Fibroblast of peridontal ligament (primary cell): ENCODE measurements at regions not wholly inside any gene's neighbourhood (a gene's known extent, or its start where the extent isn't known, plus 50 kb on each side); places are given as distances from the start of the nearest gene placed in this dataset.
A peak's percentile ranks its signal among the peaks of the same experiment; 100 is the strongest.
"Not testable (repeated sequence)": the region's sequence is repeated elsewhere in the genome, so short reads cannot be mapped to it uniquely, and the experiment has no call there.

Experiments used
- DNase-seq: peaks from one replicate; pipeline ENCODE4 v3.0.0-alpha.2; 2010; ENCODE audit errors: extremely low read depth

DNA sequence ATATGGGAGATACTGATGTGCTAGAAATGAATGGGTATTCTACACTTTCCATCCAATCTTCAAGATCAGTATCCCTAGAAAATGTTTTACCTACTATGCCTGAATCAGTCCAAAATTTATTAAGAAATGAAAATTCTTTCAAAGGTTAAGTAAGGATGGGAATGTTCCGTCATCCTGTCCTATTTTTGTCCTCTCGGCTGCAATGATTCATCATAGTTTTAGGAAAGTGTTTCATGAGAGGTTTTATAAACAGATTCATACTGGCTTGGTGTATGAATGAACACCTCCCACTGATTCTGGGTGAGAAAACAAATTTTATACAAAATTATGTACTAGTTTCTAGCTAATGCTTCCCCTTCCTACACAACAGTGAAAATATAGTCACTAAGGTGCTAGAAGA is 504.6 kb upstream of the NR5A2 start:
- peak; percentile 2 for DNase-seq

DNA sequence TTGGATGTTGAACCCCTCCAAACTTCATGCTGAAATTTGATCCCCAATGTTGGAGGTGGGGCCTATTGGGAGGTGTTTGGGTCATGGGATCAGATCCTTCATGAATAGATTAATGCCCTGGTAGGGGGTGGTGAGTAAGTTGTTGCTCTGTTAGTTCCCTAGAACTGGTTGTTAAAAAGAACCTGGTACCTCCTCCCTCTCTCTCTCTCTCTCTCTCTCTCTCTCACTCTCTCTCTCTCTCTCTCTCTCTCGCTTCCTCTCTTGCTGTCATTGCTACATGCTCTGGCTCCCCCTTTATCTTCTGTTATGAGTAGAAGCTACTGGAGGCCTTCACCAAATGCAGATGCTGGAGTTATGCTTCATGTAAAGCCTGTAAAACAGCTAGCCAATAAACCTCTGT is 498.2 kb upstream of the NR5A2 start:
- DNase-seq = no peak

DNA sequence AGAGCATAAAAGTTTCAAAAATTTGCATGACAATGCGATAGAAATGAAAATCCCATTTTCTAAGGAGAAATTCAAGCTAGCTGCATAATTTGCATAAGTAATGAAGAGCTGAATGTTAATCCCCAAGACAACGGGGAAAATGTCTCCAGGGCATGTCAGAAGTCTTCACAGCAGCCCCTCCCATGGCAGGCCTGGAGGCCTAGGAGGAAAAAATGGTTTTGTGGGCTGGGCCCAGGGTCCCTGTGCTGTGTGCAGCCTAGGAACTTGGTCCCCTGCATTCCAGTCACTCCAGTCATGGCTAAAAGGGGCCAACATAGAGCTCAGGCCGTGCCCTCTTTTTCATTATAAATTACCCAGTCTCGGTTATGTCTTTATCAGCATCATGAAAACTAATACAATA is 494.1 kb upstream of the NR5A2 start:
- not testable (repeated sequence) for DNase-seq

DNA sequence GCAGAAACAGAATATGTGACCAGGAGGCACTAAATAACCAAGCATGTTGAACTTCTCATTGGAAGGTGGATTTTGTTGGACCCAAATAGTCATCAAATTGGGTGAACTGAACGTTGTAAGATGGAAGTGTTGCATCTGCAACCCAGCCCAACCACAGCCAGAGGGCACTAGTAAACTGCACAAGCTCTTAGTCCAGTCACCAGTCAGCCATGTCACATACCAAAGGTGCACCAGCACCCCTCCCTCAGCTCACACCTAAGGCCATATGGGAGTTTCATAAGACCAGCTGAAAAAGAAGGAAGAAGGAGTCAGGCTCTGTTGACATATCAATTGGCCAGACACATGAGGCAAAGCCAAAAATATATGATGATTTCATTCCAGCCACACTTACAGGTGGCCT is 481.7 kb upstream of the NR5A2 start:
- DNase-seq = no peak

DNA sequence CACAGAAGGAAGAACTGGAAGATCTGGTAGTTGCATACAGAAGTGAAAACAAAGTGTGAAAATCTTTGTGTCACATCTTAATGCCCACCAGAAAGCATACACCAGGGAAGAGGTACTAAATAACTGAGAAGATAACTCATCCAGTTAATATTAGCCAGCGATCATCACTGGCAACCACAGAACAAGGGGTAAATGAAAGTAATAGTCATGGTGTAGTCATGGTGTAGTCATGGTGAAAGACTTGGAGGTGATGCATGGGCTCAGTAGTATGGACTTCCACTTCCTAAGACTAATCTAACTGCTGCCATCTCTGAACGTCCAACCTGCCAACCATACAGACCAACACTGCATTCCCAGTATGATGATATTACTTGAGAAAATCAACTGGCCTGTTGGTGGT is 481.2 kb upstream of the NR5A2 start:
- DNase-seq = no peak

DNA sequence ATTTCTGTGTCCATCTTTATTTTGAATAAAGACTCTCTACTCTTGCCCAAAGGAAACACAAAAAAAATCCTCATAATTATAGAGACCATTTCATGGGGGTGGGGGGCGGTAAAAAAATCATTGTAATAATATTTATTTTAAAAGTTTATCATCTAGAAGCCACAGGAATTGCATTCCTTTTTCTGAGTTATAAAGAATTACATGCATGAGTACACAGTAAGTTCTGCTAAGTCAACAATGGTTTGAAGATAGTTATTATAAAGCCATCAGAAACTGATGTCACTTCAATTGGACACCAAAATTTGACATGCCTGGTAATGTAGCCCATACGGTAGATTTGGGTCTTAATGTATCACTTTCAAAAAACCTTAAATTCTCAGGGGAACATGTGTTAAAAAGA is 478.1 kb upstream of the NR5A2 start:
- DNase-seq = no peak

DNA sequence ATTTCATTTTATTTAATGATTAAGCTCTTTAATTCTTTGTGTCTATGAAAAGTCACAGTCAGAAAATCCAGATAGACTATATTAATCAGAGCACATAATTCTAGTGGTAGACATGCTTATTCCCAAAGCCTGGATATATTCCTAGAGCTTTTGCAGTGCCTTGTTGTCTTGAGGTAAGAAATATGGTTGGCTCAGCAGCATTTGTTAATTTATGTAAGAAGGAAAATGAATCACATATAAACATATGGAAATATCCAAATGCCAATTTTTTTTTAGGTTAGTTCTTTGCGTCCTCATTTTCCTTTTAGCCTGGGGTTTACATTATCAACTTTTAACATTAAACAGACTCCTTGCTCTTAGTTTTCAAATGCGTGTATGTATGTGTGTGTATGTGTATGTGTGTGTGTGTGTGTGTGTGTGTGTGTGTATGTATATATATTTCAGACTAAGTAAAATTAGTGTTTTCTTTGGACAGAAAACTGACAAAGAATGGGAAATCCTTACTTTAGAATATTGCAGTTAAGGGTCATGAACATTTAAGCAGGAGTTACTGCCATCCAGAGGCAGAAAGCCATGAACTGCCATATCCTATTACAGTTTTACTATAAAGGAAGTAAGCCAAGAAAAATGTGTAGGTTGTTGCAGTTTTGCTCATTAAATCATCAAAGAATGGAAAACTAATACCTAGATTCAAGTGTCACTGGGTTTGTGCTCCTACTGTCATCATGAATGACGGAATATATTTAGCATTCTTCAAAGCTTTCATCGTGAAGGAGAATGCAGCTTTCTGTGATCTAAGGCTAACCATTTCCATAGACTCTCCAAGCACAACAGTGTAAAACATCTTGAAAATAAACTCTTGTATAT is 477.1 kb upstream of the NR5A2 start:
- DNase-seq = peak; percentile 39

DNA sequence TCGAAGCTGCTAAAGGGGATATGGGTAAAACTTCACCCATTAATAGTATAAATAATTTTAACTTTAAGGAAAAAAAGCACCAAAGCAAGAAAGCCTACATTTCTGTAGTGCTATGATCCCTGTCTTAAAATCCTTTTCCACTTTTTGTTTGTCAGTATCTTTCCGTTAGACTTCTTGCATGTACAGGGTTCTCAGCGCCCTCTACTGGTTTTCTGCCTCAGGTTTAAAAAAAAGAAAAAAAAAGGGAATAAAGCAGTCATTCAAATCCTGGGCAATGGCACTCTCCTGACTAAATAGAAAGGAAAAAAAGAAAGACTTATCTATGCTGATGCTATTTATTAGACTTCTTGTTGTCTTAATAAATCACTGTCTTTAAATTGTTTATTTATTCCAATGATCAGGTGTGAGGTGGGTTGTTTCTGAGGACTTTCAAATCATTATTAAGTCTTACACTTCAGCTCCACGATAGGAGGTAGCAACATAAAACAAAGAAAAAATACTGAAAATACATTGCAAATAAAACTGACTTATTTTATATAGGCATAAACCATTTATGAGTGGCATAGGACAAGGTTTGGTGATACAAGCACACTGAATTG is 475.4 kb upstream of the NR5A2 start:
- peak; percentile 78 for DNase-seq

DNA sequence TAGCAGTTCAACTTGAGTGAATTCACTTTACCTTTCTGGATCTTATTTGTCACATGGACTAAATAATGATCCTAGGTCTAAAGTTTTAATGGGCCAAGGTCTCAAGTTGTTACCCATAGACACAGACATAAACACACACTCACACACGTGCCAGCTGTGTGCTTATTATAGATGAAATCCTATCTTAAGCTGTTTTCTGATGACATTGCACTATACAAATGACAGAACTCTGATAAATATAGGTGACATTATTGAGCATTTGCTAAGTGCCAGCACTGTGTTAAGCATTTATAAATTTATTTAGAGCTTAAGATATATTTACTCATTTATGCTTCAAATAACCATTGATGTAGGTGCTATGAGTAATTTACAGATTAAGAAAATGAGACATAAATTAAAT is 474.4 kb upstream of the NR5A2 start:
- no peak for DNase-seq

DNA sequence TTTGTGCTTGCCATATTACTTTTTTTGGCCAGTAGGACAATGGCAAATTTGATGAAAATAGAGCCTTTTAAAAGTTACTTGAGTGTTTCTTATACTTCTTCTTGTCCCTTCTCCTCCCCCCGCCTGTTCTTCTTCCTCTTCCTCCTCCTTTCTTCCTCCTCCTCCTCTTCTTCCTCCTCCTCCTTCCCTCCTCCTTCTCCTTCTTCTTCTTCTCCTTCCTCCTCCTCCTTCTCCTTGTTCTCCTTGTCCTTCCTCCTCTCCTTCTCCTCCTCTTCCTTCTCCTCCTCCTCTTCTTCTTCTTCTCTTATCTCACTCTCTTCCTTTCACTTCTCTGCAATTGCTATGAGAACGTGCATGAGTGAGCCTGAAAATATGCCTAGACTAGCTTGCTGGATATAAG is 466.2 kb upstream of the NR5A2 start:
- DNase-seq = no peak

DNA sequence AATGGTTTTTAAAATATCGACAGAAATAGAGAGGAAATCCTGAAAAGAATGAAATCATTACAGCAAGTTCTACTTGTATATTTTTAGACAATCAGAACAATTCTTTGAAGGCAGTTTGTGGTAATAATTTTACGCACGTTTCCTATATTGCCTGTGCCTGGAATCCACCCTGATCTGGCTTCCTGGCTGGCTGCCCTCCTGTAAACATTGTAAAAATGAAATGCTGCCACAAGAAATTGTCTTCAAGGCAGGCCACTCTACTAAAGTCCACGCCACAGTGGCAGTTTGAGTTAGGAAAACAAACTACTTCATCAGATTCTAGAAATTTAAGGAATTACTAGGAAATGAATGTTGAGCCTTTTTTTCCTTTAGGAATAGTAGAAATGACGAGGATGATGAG is 454.5 kb upstream of the NR5A2 start:
- peak; percentile 10 for DNase-seq

DNA sequence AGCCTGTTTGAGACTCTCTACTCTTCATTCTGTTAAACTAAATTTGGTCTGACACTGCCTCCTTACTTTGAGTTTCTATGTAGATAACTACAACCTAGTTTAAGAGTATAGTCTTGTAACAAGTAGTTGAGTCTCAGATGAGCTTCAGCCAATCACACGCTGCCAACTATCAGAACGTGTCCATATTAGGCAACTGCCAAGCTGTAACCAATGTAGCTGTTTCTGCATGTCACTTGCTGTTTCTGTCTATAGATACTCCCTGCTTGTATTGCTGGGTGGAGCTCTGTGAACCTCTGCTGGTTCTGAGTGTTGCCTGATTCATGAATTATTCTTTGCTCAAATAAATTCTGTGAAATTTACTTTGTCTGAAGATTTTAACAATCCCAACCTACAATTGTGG is 452.6 kb upstream of the NR5A2 start:
- DNase-seq = no peak

DNA sequence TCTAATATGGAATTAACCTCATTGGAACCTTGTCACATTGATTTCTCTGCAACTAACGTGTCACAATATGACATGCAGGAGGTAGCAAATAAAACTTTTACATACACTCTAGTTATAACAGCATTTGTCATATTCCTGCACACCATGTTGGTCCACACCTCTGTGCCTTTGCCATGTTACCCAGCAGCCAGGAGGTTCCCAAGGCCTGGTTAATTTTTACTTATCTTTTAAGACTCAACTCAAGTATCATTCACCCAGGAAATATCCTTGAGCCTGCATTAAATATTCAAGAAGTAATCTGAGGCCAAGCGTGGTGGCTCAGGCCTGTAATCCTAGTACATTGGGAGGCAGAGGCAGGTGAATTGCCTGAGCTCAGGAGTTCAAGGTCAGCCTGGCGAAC is 447.2 kb upstream of the NR5A2 start:
- DNase-seq = no peak

DNA sequence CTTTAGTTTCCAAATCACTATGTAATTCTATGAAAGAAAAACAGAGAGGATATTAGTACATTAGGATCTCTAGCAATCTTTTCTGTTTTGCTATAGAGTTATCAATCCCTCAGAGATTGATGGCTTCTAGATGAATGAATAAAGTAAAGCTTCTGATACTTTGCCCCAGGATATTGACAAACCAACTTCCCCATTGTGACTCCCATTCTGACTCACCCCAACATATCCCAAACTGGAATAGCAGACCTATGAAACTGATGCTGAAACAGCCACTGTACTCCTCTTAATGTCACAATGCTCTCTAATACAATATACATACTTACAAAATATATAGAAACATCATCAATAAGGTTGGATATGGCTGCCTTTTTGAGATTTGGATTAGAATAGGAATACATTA is 442.1 kb upstream of the NR5A2 start:
- no peak for DNase-seq

DNA sequence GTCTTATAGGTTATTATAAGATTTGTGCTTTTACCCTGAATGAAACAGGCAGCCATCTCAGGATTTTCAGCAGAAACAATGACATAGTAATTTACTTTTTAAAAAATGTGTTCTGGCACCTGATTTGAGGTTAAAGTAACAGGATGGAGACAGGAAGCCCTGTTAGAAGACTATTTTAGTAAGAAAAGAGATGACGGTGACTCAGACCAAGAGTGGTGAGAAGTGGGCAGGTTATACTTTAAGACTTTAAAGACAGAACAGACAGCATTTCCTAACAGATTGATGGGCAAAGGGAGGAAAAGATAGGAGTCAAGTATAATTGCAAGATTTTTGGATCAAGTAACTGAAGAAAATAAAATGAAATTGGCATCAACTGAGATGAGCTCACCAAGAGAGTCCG is 436.8 kb upstream of the NR5A2 start:
- DNase-seq = no peak

DNA sequence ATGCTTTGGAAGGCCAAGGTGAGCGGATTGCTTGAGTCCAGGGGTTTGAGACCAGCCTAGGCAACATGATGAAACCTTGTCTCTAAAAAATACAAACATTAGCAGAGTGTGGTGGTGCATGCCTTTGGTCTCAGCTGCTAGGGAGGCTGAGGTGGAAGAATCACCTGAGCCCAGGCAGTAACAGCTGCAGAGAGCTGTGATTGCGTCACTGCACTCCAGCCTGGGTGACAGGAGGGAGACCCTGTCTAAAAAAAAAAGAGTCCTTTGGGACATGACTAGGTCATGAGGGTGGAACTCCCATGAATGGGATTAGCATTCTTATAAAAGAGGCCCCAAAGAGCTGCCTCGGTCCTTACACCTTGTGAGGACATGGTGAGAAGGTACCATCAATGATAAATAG is 436.0 kb upstream of the NR5A2 start:
- no peak for DNase-seq

DNA sequence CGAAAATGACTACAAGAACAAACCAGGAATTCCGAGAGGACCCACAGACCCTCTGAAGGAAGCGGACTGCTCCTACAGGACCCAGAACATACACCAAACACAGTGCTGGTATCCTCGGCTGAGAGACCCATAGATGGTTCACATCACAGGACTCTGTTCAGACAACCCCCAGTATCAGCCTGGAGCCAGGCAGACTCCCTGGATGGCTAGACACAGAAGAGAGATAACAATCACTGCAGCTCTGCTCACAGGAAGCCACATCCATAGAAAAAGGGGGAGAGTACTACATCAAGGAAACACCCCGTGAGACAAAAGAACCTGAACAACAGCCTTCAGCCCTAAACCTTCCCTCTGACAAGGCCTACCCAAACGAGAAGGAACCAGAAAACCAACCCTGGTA is 434.0 kb upstream of the NR5A2 start:
- DNase-seq = no peak

DNA sequence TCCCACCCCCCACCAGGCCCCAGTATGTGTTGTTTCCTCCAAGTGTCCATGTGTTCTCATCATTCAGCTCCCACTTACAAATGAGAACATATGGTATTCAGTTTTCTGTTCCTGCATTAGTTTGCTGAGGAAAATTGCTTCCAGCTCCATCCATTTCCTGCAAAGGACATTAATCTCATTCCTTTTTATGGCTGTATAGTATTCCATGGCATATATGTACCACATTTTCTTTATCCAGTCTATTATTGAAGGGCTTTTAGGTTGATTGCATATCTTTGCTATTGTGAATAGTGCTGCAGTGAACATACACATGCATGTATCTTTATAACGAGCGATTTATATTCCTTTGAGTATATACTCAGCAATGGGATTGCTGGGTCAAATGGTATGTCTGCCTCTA is 431.1 kb upstream of the NR5A2 start:
- DNase-seq = not testable (repeated sequence)

DNA sequence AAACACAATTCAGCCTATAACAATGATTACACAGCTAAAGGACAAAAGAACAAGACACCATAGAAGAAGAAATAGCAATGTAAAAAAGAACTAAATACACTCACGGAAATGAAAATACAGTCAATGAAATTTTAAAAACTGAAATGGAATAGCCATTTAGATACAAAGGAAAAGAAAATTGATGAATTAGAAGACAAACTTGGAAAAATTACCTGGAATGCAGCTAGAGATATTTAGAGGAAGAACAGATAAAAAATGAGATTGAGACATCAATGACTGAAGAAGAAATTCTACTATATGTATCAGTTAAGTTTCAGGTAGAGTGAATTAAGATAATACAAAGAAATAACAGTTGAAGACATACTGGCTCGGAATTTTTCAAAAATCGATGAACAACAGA is 430.4 kb upstream of the NR5A2 start:
- no peak for DNase-seq

DNA sequence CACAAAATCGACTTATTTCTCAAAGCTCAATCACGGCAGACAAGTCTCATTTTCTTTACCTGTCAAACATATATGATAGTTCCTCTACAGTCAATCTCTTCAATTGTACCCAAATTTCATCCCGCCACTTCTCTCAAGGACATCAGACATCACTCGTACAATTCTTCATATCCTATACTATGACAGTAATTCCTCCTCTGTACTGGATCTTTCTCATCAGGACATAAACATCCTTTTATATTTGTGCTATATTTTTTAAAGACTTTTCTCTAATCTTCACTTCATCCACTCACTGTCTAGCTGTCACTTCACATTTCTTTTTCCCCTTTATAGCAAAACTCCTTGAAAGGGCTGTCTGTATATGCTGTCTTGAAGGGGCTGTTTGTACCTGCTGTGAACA is 419.1 kb upstream of the NR5A2 start:
- no peak for DNase-seq

DNA sequence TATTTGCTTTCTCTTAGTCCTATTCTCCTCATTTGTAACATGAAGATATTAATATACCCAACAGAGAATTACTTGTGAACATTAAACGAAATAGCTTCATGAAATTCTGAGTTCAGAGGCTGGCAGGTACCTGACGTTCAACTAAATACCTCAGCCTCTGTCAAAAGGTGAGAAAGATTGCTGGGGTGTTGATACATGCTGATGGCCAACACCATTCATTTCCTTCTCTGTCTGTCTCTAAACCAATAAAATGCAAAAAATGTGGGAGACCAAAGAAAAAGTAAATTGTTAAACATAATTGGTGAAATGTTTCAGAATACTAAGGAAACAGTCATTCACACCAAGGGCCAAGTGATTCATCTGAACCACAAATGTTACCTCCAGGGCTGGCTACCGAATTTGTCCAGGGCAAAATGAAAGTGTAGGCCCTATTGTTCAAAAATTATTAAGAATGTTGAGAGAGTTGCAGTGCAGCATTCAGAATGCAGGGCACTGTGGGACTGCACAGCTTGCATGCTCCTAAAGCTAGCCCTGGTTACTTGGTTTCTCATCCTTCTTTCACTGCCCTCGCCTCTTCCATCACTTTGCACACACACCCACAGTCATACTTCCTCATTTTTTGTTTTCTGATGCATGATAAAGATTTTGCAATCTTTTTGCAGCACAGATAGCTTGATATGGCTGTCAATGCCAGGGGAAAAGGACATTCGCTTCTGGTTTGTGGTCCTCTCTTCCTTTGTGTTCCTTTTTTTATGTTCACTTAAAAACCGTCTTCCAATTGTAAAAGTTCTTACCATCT is 414.3 kb upstream of the NR5A2 start:
- peak; percentile 10 for DNase-seq

DNA sequence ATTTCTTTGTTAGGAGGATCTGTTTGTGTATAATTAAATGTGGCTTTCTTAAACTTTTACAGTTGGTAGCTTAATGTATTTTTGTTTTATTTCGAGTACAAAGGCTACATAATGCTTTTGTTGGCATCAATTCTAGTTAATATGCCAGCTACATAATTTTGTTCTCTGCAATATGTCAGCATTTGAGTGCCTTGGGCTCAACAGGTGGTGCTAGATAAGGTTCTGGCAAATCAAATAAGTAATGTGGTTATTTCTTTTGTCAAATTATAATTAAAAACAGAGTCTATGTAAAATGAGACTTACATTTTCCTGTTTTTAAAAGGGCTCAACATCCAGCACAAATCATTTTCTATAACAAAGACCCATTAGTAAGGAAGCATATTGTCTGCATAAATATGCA is 410.6 kb upstream of the NR5A2 start:
- DNase-seq = no peak

DNA sequence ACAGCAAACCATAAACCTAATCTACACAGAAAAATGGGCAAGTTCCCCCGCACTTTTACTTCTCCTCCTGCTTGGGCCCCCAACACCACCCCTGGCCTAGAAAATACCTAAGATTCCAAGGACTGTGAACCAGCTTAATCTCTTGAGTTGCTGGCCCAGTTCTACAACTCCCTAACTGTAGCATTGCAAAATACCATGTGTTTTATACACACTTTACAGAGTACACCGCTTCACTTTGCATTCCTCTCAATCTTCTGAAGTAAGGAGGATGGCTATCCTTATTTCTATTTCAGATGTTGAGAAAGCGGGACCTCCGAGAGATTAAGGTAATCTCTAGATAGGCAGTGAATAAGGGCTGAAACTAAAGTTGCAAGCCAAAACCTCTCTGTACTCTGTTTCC is 408.3 kb upstream of the NR5A2 start:
- no peak for DNase-seq
